Neural progenitor cell (in vitro differentiated cells): ENCODE measurements at regions not wholly inside any gene's neighbourhood (a gene's known extent, or its start where the extent isn't known, plus 50 kb on each side); places are given as distances from the start of the nearest gene placed in this dataset.
A peak's percentile ranks its signal among the peaks of the same experiment; 100 is the strongest.

Experiments used
- DNase-seq: peaks from one replicate; pipeline ENCODE4 v3.0.0-alpha.2; 2016; ENCODE audit warnings: low spot score
- H2AFZ ChIP-seq: fragments of 200-600 bp; sonication (generic); replicated peaks from 2 replicates; pipeline ENCODE4 v1.6.1; 2016; ENCODE audit warnings: antibody characterized with exemption
- H3F3A ChIP-seq: fragments of 200-600 bp; sonication (generic); 2 replicates; pipeline ENCODE4 v1.6.1; 2016; ENCODE audit warnings: antibody characterized with exemption, low read depth
- H3K27ac ChIP-seq: fragments of 200-600 bp; sonication (generic); 2 replicates; pipeline ENCODE4 v1.5.1; 2016; ENCODE audit warnings: mild to moderate bottlenecking
- H3K27me3 ChIP-seq: fragments of 200-600 bp; sonication (generic); 2 replicates; pipeline ENCODE4 v1.6.1; 2016; ENCODE audit warnings: mild to moderate bottlenecking, moderate library complexity
- H3K36me3 ChIP-seq: fragments of 200-600 bp; sonication (generic); 2 replicates; pipeline ENCODE4 v1.5.1; 2016
- H3K4me1 ChIP-seq: fragments of 200-600 bp; sonication (generic); 2 replicates; pipeline ENCODE4 v1.6.1; 2016; ENCODE audit warnings: mixed run types
- H3K4me2 ChIP-seq: fragments of 200-600 bp; sonication (generic); 2 replicates; pipeline ENCODE4 v1.6.1; 2016
- H3K4me3 ChIP-seq: fragments of 200-600 bp; sonication (generic); 2 replicates; pipeline ENCODE4 v1.5.1; 2016
- H3K79me2 ChIP-seq: fragments of 200-600 bp; sonication (generic); 2 replicates; pipeline ENCODE4 v1.6.1; 2016; ENCODE audit warnings: low read depth
- H3K9ac ChIP-seq: fragments of 200-600 bp; sonication (generic); 2 replicates; pipeline ENCODE4 v1.6.1; 2016
- H3K9me3 ChIP-seq: fragments of 200-600 bp; sonication (generic); 2 replicates; pipeline ENCODE4 v1.5.1; 2016; ENCODE audit warnings: low read depth
- H4K20me1 ChIP-seq: fragments of 200-600 bp; sonication (generic); 2 replicates; pipeline ENCODE4 v1.6.1; 2016; ENCODE audit warnings: low read depth
- H3K27ac Mint-ChIP-seq: 3 replicates; pipeline ENCODE4 v1.8.0; 2021; ENCODE audit warnings: mixed read lengths
- H3K27me3 Mint-ChIP-seq: 2 replicates; pipeline ENCODE4 v1.8.0; 2022; ENCODE audit warnings: low read depth, mild to moderate bottlenecking, inconsistent platforms, moderate library complexity, mixed read lengths; ENCODE audit not compliant: insufficient read depth
- H3K36me3 Mint-ChIP-seq: 3 replicates; pipeline ENCODE4 v1.8.0; 2021; ENCODE audit warnings: mixed read lengths
- H3K4me1 Mint-ChIP-seq: 3 replicates; pipeline ENCODE4 v1.8.0; 2021; ENCODE audit warnings: mixed read lengths
- H3K4me3 Mint-ChIP-seq: 3 replicates; pipeline ENCODE4 v1.8.0; 2021; ENCODE audit warnings: mild to moderate bottlenecking, moderate library complexity, mixed read lengths
- H3K9me3 Mint-ChIP-seq: 3 replicates; pipeline ENCODE4 v1.8.0; 2020; ENCODE audit warnings: mixed read lengths
- EZH2 ChIP-seq: fragments of 200-600 bp; sonication (generic); IDR thresholded peaks from 2 replicates; pipeline ENCODE4 v1.6.1; 2017; ENCODE audit warnings: antibody characterized with exemption, mild to moderate bottlenecking, moderate library complexity
- EZH2phosphoT487 ChIP-seq: fragments of 200-600 bp; sonication (generic); IDR thresholded peaks from 2 replicates; pipeline ENCODE4 v1.6.1; 2017; ENCODE audit warnings: antibody characterized with exemption
- TF ChIP-seq, protein P1 (sequence below): fragments of 200-600 bp; sonication (generic); IDR thresholded peaks from 2 replicates; pipeline ENCODE4 v1.5.1; 2017; ENCODE audit warnings: antibody characterized with exemption, mild to moderate bottlenecking

- H3K9me3 ChIP-seq: no peaks in the 10 kb centered on the region
- DNase-seq: no peak
- no peaks in the 10 kb centered on the region for H3K36me3 ChIP-seq
- H3K79me2 ChIP-seq: no peaks in the 10 kb centered on the region
- H3K27ac Mint-ChIP-seq: no peak overlapping the region
- TF ChIP-seq, protein P1, sequence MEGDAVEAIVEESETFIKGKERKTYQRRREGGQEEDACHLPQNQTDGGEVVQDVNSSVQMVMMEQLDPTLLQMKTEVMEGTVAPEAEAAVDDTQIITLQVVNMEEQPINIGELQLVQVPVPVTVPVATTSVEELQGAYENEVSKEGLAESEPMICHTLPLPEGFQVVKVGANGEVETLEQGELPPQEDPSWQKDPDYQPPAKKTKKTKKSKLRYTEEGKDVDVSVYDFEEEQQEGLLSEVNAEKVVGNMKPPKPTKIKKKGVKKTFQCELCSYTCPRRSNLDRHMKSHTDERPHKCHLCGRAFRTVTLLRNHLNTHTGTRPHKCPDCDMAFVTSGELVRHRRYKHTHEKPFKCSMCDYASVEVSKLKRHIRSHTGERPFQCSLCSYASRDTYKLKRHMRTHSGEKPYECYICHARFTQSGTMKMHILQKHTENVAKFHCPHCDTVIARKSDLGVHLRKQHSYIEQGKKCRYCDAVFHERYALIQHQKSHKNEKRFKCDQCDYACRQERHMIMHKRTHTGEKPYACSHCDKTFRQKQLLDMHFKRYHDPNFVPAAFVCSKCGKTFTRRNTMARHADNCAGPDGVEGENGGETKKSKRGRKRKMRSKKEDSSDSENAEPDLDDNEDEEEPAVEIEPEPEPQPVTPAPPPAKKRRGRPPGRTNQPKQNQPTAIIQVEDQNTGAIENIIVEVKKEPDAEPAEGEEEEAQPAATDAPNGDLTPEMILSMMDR: no peak
- no peak for TF ChIP-seq EZH2phosphoT487
- TF ChIP-seq EZH2: no peak
- peaks cover 21% of the 10 kb centered on the region for H3K4me1 Mint-ChIP-seq
- no peaks in the 10 kb centered on the region for H3K27me3 ChIP-seq
- H3K4me3 ChIP-seq: no peak overlapping the region
- H4K20me1 ChIP-seq: no peaks in the 10 kb centered on the region
- peaks cover 14% of the 10 kb centered on the region for H3K9me3 Mint-ChIP-seq
- H2AFZ ChIP-seq: peak overlapping the region; percentile 63
- peaks cover 10% of the 10 kb centered on the region for H3K27me3 Mint-ChIP-seq
- no peak overlapping the region for H3K4me2 ChIP-seq
- H3K4me3 Mint-ChIP-seq: no peak overlapping the region
- no peak overlapping the region for H3K9ac ChIP-seq
- H3F3A ChIP-seq: peaks cover 2% of the 10 kb centered on the region
- H3K4me1 ChIP-seq: peaks cover 10% of the 10 kb centered on the region
- H3K27ac ChIP-seq: no peak overlapping the region
- no peaks in the 10 kb centered on the region for H3K36me3 Mint-ChIP-seq
These were observed 575.6 kb downstream of the INSC start for GRCh38 chr11:15690320-15690719.

- no peak overlapping the region for H3K4me3 Mint-ChIP-seq
- no peak overlapping the region for H3K4me2 ChIP-seq
- no peak overlapping the region for H2AFZ ChIP-seq
- no peaks in the 10 kb centered on the region for H3K79me2 ChIP-seq
- no peaks in the 10 kb centered on the region for H3F3A ChIP-seq
- peaks cover 7% of the 10 kb centered on the region for H3K27me3 Mint-ChIP-seq
- H3K27ac ChIP-seq: no peak overlapping the region
- no peak for DNase-seq
- H3K4me1 Mint-ChIP-seq: peaks cover 16% of the 10 kb centered on the region
- TF ChIP-seq EZH2phosphoT487 (no peak), EZH2 (no peak)
- TF ChIP-seq, protein P1: no peak
- no peaks in the 10 kb centered on the region for H3K36me3 Mint-ChIP-seq
- H3K4me3 ChIP-seq: no peak overlapping the region
- peaks cover 7% of the 10 kb centered on the region for H3K4me1 ChIP-seq
- H3K9me3 ChIP-seq: no peaks in the 10 kb centered on the region
- no peak overlapping the region for H3K27ac Mint-ChIP-seq
- no peak overlapping the region for H3K9ac ChIP-seq
- no peaks in the 10 kb centered on the region for H3K36me3 ChIP-seq
- no peaks in the 10 kb centered on the region for H3K27me3 ChIP-seq
- peaks cover 10% of the 10 kb centered on the region for H3K9me3 Mint-ChIP-seq
- no peaks in the 10 kb centered on the region for H4K20me1 ChIP-seq
These were observed 578.0 kb downstream of the INSC start for GRCh38 chr11:15692739-15693138.

DNA sequence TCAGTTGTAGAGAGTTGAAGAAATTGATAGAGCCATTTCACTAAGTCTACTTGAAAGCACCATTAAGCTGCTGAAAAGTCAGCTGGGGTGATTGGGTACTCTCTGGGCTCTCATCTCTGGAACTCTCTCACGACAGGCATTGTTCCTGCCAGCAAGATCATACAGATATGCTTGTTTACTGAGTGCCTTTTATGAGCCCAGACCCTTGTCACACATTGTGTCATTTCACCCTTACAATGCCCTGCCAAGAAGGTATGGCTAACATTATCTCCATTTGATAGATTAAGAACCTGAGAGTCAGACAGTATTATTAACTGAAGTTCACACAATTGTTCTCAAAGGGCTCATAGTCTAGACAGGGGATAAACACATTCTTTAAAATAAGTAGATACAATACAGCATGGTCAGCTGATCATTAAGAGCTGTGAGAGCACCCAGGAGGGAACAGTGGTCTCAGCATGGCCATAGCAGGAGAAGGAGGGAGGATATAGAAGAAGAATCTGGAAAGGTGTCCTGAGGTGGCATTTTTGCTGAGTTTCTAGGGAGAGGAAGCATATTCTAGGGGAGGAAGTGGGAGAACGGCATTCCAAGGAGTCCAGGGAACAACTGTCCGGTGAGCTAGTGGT, 580.5 kb downstream of the INSC start:
- Histone ChIP-seq H3K4me1 (peaks cover 4% of the 10 kb centered on the region), H3K9me3 (no peaks in the 10 kb centered on the region), H4K20me1 (no peaks in the 10 kb centered on the region), H3K4me3 (no peak overlapping the region), H3K27me3 (no peaks in the 10 kb centered on the region), H3K9ac (no peak overlapping the region), H3K27ac (no peak overlapping the region), H3K4me2 (no peak overlapping the region), H2AFZ (no peak overlapping the region), H3K36me3 (no peaks in the 10 kb centered on the region), H3F3A (no peaks in the 10 kb centered on the region), H3K79me2 (no peaks in the 10 kb centered on the region)
- Mint-ChIP-seq H3K36me3 (no peaks in the 10 kb centered on the region), H3K4me3 (no peak overlapping the region), H3K27me3 (peaks cover 4% of the 10 kb centered on the region), H3K4me1 (peaks cover 11% of the 10 kb centered on the region), H3K9me3 (peaks cover 9% of the 10 kb centered on the region), H3K27ac (no peak overlapping the region)
- DNase-seq: no peak
- TF ChIP-seq EZH2 (no peak), EZH2phosphoT487 (no peak)
- TF ChIP-seq, protein P1: no peak
